Stomach (tissue), 8 donors: ENCODE measurements at regions not wholly inside any gene's neighbourhood (a gene's known extent, or its start where the extent isn't known, plus 50 kb on each side); places are given as distances from the start of the nearest gene placed in this dataset.
"Not testable (repeated sequence)": the region's sequence is repeated elsewhere in the genome, so short reads cannot be mapped to it uniquely, and the experiment has no call there.

ENCODE experiments used
- DNase-seq, 2 donors: peaks; one replicate each; pipeline versions ENCODE4 v3.0.0 to v3.0.0-alpha.2; 2013 to 2019
- H3K27ac ChIP-seq, 5 donors: fragments of 200-600 bp in 4 of 5; sonication (generic) in 4 of 5; one replicate each; pipeline ENCODE4 v1.5.1; 2013 to 2019; ENCODE audit warnings: mild to moderate bottlenecking in 1 of 5, moderate library complexity in 1 of 5
- H3K27me3 ChIP-seq, 3 donors: fragments of 200-600 bp; sonication (generic); one replicate each; pipeline ENCODE4 v1.5.1; 2017 to 2019; ENCODE audit warnings: mixed run types in 1 of 3
- H3K36me3 ChIP-seq, 4 donors: fragments of 200-600 bp; sonication (generic); 1 replicate in 3 of 4; 2 replicates in 1 of 4; pipeline ENCODE4 v1.5.1; 2016 to 2019
- H3K4me1 ChIP-seq, 4 donors: fragments of 200-600 bp; sonication (generic); one replicate each; pipeline ENCODE4 v1.5.1; 2016 to 2019
- H3K4me3 ChIP-seq, 4 donors: fragments of 200-600 bp; sonication (generic) in 3 of 4; one replicate each; pipeline ENCODE4 v1.5.1; 2016 to 2019; ENCODE audit warnings: mild to moderate bottlenecking in 1 of 4
- H3K9me3 ChIP-seq, 4 donors: fragments of 200-600 bp; sonication (generic); one replicate each; pipeline ENCODE4 v1.5.1; 2016 to 2019
- CTCF ChIP-seq, 7 experiments: fragments of 450-650 bp in 4 of 7; fragments of 200-600 bp in 3 of 7; sonication (generic) in 3 of 7; IDR thresholded peaks; one replicate each; pipeline ENCODE4 v1.5.1; 2016 to 2019; ENCODE audit warnings: antibody characterized with exemption in 7 of 7, control low read depth in 2 of 7, mild to moderate bottlenecking in 1 of 7
- EP300 ChIP-seq: sonication (generic); formaldehyde crosslinking; IDR thresholded peaks from one replicate; pipeline ENCODE4 v1.6.1; 2017; ENCODE audit warnings: antibody characterized with exemption
- POLR2A ChIP-seq, 4 donors: fragments of 450-650 bp; IDR thresholded peaks; one replicate each; pipeline ENCODE4 v1.6.1; 2016; ENCODE audit warnings: antibody characterized with exemption in 4 of 4, control low read depth in 2 of 4, mild to moderate bottlenecking in 1 of 4, moderate library complexity in 1 of 4
- POLR2AphosphoS5 ChIP-seq, 3 donors: sonication (generic); formaldehyde crosslinking; IDR thresholded peaks; one replicate each; pipeline ENCODE4 v1.6.1; 2016; ENCODE audit warnings: antibody characterized with exemption in 3 of 3
- whole genome bisulfite sequencing, 5 donors: extraction: QIAGEN DNeasy Blood & Tissue Kit in 3 of 5; methylation state at CpG; one replicate each; pipeline versions ENCODE4 v1.1.5 to v1.1.7; 2013 to 2018; 5-methylcytosine and 5-hydroxymethylcytosine counted together
- intact Hi-C: fragments of 100-400 bp; cut with DNase I; formaldehyde crosslinking; loops from one replicate; pipeline ENCODE4 v1.15.1; 2023; ENCODE audit warnings: low total_unique reads
- donor health status: healthy with polysubstance abuse.
- donor health status: Bipolar disorder and iron deficiency.
- donor health status: healthy.

GRCh38 chr3:3355442-3355841, 176.0 kb upstream of the CRBN start:
- H3K4me1 ChIP-seq: no peaks in the 10 kb centered on the region
- no peak overlapping the region for H3K27ac ChIP-seq
- peaks cover 0 to 7% (median 2%) of the 10 kb centered on the region in 4 donors for H3K9me3 ChIP-seq
- intact Hi-C loops: no loop called here
- no peak for DNase-seq
- no peaks in the 10 kb centered on the region for H3K36me3 ChIP-seq
- WGBS, 5 donors: 14 to 33% (median 18%) methylated on average over 1 of the region's 1 CpG
- no peaks in the 10 kb centered on the region for H3K27me3 ChIP-seq
- TF ChIP-seq EP300 (no peak), CTCF (IDR thresholded peaks at IDR 0.05) (no peak), POLR2AphosphoS5 (IDR thresholded peaks at IDR 0.05) (no peak), POLR2A (IDR thresholded peaks at IDR 0.05) (no peak)
- no peak overlapping the region for H3K4me3 ChIP-seq

GRCh38 chr3:3353153-3353552, 173.7 kb upstream of the CRBN start:
- no peak for DNase-seq
- H3K9me3 ChIP-seq: peaks cover 0 to 7% (median 2%) of the 10 kb centered on the region in 4 donors
- H3K27me3 ChIP-seq: no peaks in the 10 kb centered on the region
- WGBS, 5 donors: 50 to 79% (median 63%) methylated on average over 1 of the region's 1 CpG
- no peaks in the 10 kb centered on the region for H3K36me3 ChIP-seq
- H3K4me3 ChIP-seq: no peak overlapping the region
- TF ChIP-seq EP300 (no peak), CTCF (IDR thresholded peaks at IDR 0.05) (no peak), POLR2AphosphoS5 (IDR thresholded peaks at IDR 0.05) (no peak), POLR2A (IDR thresholded peaks at IDR 0.05) (no peak)
- H3K4me1 ChIP-seq: no peaks in the 10 kb centered on the region
- intact Hi-C loops: no loop called here
- no peak overlapping the region for H3K27ac ChIP-seq

- H3K4me1 ChIP-seq: no peaks in the 10 kb centered on the region
These were observed 171.7 kb upstream of the CRBN start for GRCh38 chr3:3351226-3351625.

GRCh38 chr3:3347056-3347455, 167.6 kb upstream of the CRBN start:
- H3K4me3 ChIP-seq, DNase-seq, H3K9me3 ChIP-seq, H3K36me3 ChIP-seq, H3K27me3 ChIP-seq, H3K27ac ChIP-seq, H3K4me1 ChIP-seq, intact Hi-C loops: not testable (repeated sequence)
- WGBS, 5 donors: 53 to 80% (median 67%) methylated on average over 2 of the region's 2 CpGs

More at GRCh38 chr3:3351226-3351625, 171.7 kb upstream of the CRBN start:
- H3K9me3 ChIP-seq: peaks cover 0 to 7% (median 2%) of the 10 kb centered on the region in 4 donors
- intact Hi-C loops: no loop called here
- H3K27ac ChIP-seq: no peak overlapping the region
- DNase-seq: no peak
- no peaks in the 10 kb centered on the region for H3K36me3 ChIP-seq
- no peak overlapping the region for H3K4me3 ChIP-seq
- WGBS, 5 donors: 71 to 86% (median 80%) methylated on average over 3 of the region's 3 CpGs
- TF ChIP-seq POLR2A (IDR thresholded peaks at IDR 0.05) (no peak), CTCF (IDR thresholded peaks at IDR 0.05) (no peak), EP300 (no peak), POLR2AphosphoS5 (IDR thresholded peaks at IDR 0.05) (no peak)
- no peaks in the 10 kb centered on the region for H3K27me3 ChIP-seq

- H3K27me3 ChIP-seq: no peaks in the 10 kb centered on the region
- intact Hi-C loops: no loop called here
- TF ChIP-seq POLR2A (IDR thresholded peaks at IDR 0.05): no peak
- TF ChIP-seq CTCF (IDR thresholded peaks at IDR 0.05): no peak
- no peak for TF ChIP-seq POLR2AphosphoS5 (IDR thresholded peaks at IDR 0.05)
- no peak for TF ChIP-seq EP300
- 46 to 67% (median 60%) methylated on average over 2 of the region's 2 CpGs for WGBS, 5 donors
- no peak for DNase-seq
- no peaks in the 10 kb centered on the region for H3K36me3 ChIP-seq
- no peak overlapping the region for H3K27ac ChIP-seq
- no peaks in the 10 kb centered on the region for H3K9me3 ChIP-seq
- H3K4me1 ChIP-seq: no peaks in the 10 kb centered on the region
- H3K4me3 ChIP-seq: no peak overlapping the region
These were observed 167.1 kb upstream of the CRBN start for GRCh38 chr3:3346556-3346955.
